GM12892 (cell line): ENCODE measurements at regions not wholly inside any gene's neighbourhood (a gene's known extent, or its start where the extent isn't known, plus 50 kb on each side); places are given as distances from the start of the nearest gene placed in this dataset.

Experiments used
- POLR2A ChIP-seq: IDR thresholded peaks from 2 replicates; pipeline ENCODE4 v1.6.1; 2011; ENCODE audit warnings: low read depth, low read length, control low read depth
- POLR2AphosphoS5 ChIP-seq: IDR thresholded peaks from 2 replicates; pipeline ENCODE4 v1.6.1; 2011; ENCODE audit warnings: low read depth, low read length, control low read depth

- TF ChIP-seq POLR2A (no peak), POLR2AphosphoS5 (no peak)
Observed at GRCh38 chr3:40621252-40621651, 96.5 kb downstream of the ZNF621 start.
